HCT116 (cell line): ENCODE measurements at regions not wholly inside any gene's neighbourhood (a gene's known extent, or its start where the extent isn't known, plus 50 kb on each side); places are given as distances from the start of the nearest gene placed in this dataset.

ENCODE experiments used
- ATAC-seq: fragments of 200-7000 bp; cut with Tn5 transposase; 2 replicates; pipeline ENCODE4 v1.9.1; 2020; ENCODE audit warnings: mild to moderate bottlenecking, moderate library complexity
- BruUV-seq: library from RNA; stranded (reverse); fragments of 400-500 nt; replicated peaks from 2 replicates; lab custom pipeline; 2021; lab: Mats Ljungman, UMichigan
- CTCF ChIA-PET: fragments of 300-600 bp; sonication (Branson Sonifier 250); formaldehyde crosslinking; loops from one replicate; lab custom pipeline; 2021; ENCODE audit warnings: antibody characterized with exemption; lab: Charles Lee
- POLR2A ChIA-PET: fragments of 300-600, 350-600 bp; sonication (Branson Sonifier 250); formaldehyde crosslinking; loops from one replicate; lab custom pipeline; 2021; ENCODE audit warnings: antibody characterized with exemption; lab: Charles Lee
- RAD21 ChIA-PET, 2 experiments: fragments of 300-600 bp; sonication (Branson Sonifier 250); formaldehyde crosslinking; loops; one replicate each; lab custom pipeline; 2023; ENCODE audit warnings: low total read pairs in 2 of 2; ENCODE audit not compliant: uncharacterized antibody in 2 of 2, unreplicated experiment in 2 of 2, low non-redundant PET in 1 of 2; lab: Charles Lee
- DNase-seq: peaks from one replicate; pipeline ENCODE4 v3.0.0-alpha.2; 2010; ENCODE audit warnings: low read depth, low spot score
- H2AFZ ChIP-seq: fragments of 200-600 bp; shearing (Covaris generic), sonication (generic); 2 replicates; pipeline ENCODE4 v1.6.1; 2017; ENCODE audit warnings: low read depth, mixed run types, mixed read lengths, antibody characterized with exemption, low read length; ENCODE audit not compliant: poor library complexity, severe bottlenecking
- H3K27ac ChIP-seq: 2 replicates; pipeline ENCODE4 v1.5.1; 2012; ENCODE audit warnings: low read depth, low read length
- H3K27me3 ChIP-seq: fragments of 200-600 bp; sonication (generic); 2 replicates; pipeline ENCODE4 v1.6.1; 2016; ENCODE audit warnings: mixed run types, low read length, mixed read lengths; ENCODE audit not compliant: insufficient read depth
- H3K36me3 ChIP-seq, 2 experiments: fragments of 200-500 bp in 1 of 2; fragments of 200-600 bp in 1 of 2; sonication (Bioruptor generic) in 1 of 2; sonication (generic) in 1 of 2; 2 replicates each; pipeline versions ENCODE4 v1.5.1 to v1.6.1; 2014 to 2016; ENCODE audit warnings: low read length in 2 of 2, inconsistent platforms in 1 of 2, mixed read lengths in 1 of 2, mixed run types in 1 of 2; ENCODE audit not compliant: insufficient read depth in 2 of 2, control insufficient read depth in 1 of 2
- H3K4me1 ChIP-seq, 2 experiments: fragments of 200-600 bp in 1 of 2; sonication (generic) in 1 of 2; 2 replicates each; pipeline versions ENCODE4 v1.5.1 to v1.6.1; 2012 to 2017; ENCODE audit warnings: low read length in 2 of 2, inconsistent platforms in 1 of 2, mild to moderate bottlenecking in 1 of 2, mixed read lengths in 1 of 2, mixed run types in 1 of 2, moderate library complexity in 1 of 2; ENCODE audit not compliant: insufficient read depth in 2 of 2, control insufficient read depth in 1 of 2
- H3K4me2 ChIP-seq: fragments of 200-600 bp; sonication (generic); 2 replicates; pipeline ENCODE4 v1.6.1; 2017; ENCODE audit warnings: mixed run types, low read length, mixed read lengths
- H3K4me3 ChIP-seq, 2 experiments: fragments of 200-600 bp in 1 of 2; sonication (generic) in 1 of 2; replicated peaks in 1 of 2; 2 replicates each; pipeline ENCODE4 v1.5.1; 2011 to 2016; ENCODE audit warnings: low read length in 2 of 2, control low read depth in 1 of 2, low read depth in 1 of 2, mild to moderate bottlenecking in 1 of 2, mixed read lengths in 1 of 2, mixed run types in 1 of 2
- H3K79me2 ChIP-seq: fragments of 200-600 bp; sonication (generic); 2 replicates; pipeline ENCODE4 v1.6.1; 2017; ENCODE audit warnings: mild to moderate bottlenecking, mixed run types, low read length, moderate library complexity, mixed read lengths; ENCODE audit not compliant: insufficient read depth
- H3K9ac ChIP-seq: fragments of 200-600 bp; sonication (generic); 2 replicates; pipeline ENCODE4 v1.6.1; 2016; ENCODE audit warnings: low read length, mixed read lengths
- H3K9me2 ChIP-seq: fragments of 200-600 bp; sonication (generic), shearing (Covaris generic); 2 replicates; pipeline ENCODE4 v1.6.1; 2017; ENCODE audit warnings: mixed run types, mild to moderate bottlenecking, moderate library complexity; ENCODE audit not compliant: insufficient read depth
- H3K9me3 ChIP-seq, 2 experiments: fragments of 200-500 bp in 1 of 2; fragments of 200-600 bp in 1 of 2; sonication (Bioruptor generic) in 1 of 2; sonication (generic) in 1 of 2; 2 replicates each; pipeline ENCODE4 v1.6.1; 2014 to 2017; ENCODE audit warnings: low read length in 2 of 2, mixed read lengths in 2 of 2, inconsistent platforms in 1 of 2, low read depth in 1 of 2, mild to moderate bottlenecking in 1 of 2, mixed run types in 1 of 2, moderate library complexity in 1 of 2; ENCODE audit not compliant: control insufficient read depth in 1 of 2, insufficient read depth in 1 of 2
- H4K20me1 ChIP-seq: fragments of 200-600 bp; sonication (generic), shearing (Covaris generic); 2 replicates; pipeline ENCODE4 v1.6.1; 2017; ENCODE audit warnings: mixed run types, mild to moderate bottlenecking, moderate library complexity; ENCODE audit not compliant: insufficient read depth
- CBX3 ChIP-seq: IDR thresholded peaks from 2 replicates; pipeline ENCODE4 v1.6.1; 2012; ENCODE audit warnings: low read depth
- CTCF ChIP-seq, 3 experiments: fragments of 200-600 bp in 1 of 3; sonication (generic) in 1 of 3; IDR thresholded peaks in 2 of 3; conservative IDR thresholded peaks in 1 of 3; 2 replicates each; pipeline ENCODE4 v1.5.1; 2012 to 2017; ENCODE audit warnings: low read depth in 2 of 3, low read length in 2 of 3, antibody characterized with exemption in 1 of 3, borderline replicate concordance in 1 of 3, control low read depth in 1 of 3, mild to moderate bottlenecking in 1 of 3, mixed read lengths in 1 of 3, mixed run types in 1 of 3, moderate library complexity in 1 of 3; ENCODE audit not compliant: insufficient read depth in 1 of 3
- EGR1 ChIP-seq: IDR thresholded peaks from 2 replicates; pipeline ENCODE4 v1.6.1; 2012; ENCODE audit warnings: low read depth
- EZH2 ChIP-seq: fragments of 200-600 bp; sonication (generic); IDR thresholded peaks from 2 replicates; pipeline ENCODE4 v1.6.1; 2017; ENCODE audit warnings: antibody characterized with exemption, mixed run types
- FOSL1 ChIP-seq: IDR thresholded peaks from 2 replicates; pipeline ENCODE4 v1.6.1; 2012; ENCODE audit warnings: low read depth
- JUND ChIP-seq: IDR thresholded peaks from 2 replicates; pipeline ENCODE4 v1.6.1; 2012
- MAX ChIP-seq: IDR thresholded peaks from 2 replicates; pipeline ENCODE4 v1.6.1; 2012
- RAD21 ChIP-seq: IDR thresholded peaks from 2 replicates; pipeline ENCODE4 v1.6.1; 2012; ENCODE audit warnings: low read depth, mild to moderate bottlenecking
- SIN3A ChIP-seq: IDR thresholded peaks from 2 replicates; pipeline ENCODE4 v1.6.1; 2012; ENCODE audit warnings: low read depth
- TCF7L2 ChIP-seq: IDR thresholded peaks from 2 replicates; pipeline ENCODE4 v1.7.0; 2011; ENCODE audit warnings: borderline replicate concordance, inconsistent platforms; ENCODE audit not compliant: insufficient read depth, insufficient read length; ENCODE audit errors: extremely low read depth
- YY1 ChIP-seq: IDR thresholded peaks from 2 replicates; pipeline ENCODE4 v1.6.1; 2011; ENCODE audit warnings: low read length, low read depth, moderate library complexity, mild to moderate bottlenecking; ENCODE audit not compliant: insufficient replicate concordance; ENCODE audit errors: extremely low read depth
- ZBTB33 ChIP-seq: IDR thresholded peaks from 2 replicates; pipeline ENCODE4 v1.6.1; 2011; ENCODE audit warnings: mild to moderate bottlenecking, low read length, moderate library complexity; ENCODE audit not compliant: insufficient replicate concordance; ENCODE audit errors: extremely low read depth
- intact Hi-C: fragments of 100-400 bp; cut with micrococcal nuclease; formaldehyde crosslinking; loops from 2 replicates; pipeline ENCODE4 v1.10.0; 2022

- H3K4me2 ChIP-seq = no peak overlapping the region
- H3K27ac ChIP-seq = no peak overlapping the region
- CTCF ChIA-PET = no interaction called here
- no peak overlapping the region for H3K9ac ChIP-seq
- H3K4me3 ChIP-seq = no peak overlapping the region
- RAD21 ChIA-PET = no interaction called here
- DNase-seq = no peak
- ATAC-seq = no peak
- H3K27me3 ChIP-seq = no peaks in the 10 kb centered on the region
- H3K36me3 ChIP-seq = no peaks in the 10 kb centered on the region
- TF ChIP-seq EZH2 (no peak), JUND (no peak), CTCF (IDR thresholded peaks at IDR 0.05 in 2 of 3, conservative IDR thresholded peaks at IDR 0.05 in 1 of 3; ENCODE audit: borderline replicate concordance in 1 of 3, insufficient read depth in 1 of 3, low read depth in 2 of 3, low read length in 2 of 3) (no peak), MAX (no peak), RAD21 (no peak), EGR1 (no peak), TCF7L2 (no peak), SIN3A (no peak), YY1 (no peak), FOSL1 (no peak), ZBTB33 (no peak), CBX3 (no peak)
- no peaks in the 10 kb centered on the region for H3K4me1 ChIP-seq
- intact Hi-C loops = no loop called here
- H3K9me2 ChIP-seq = no peaks in the 10 kb centered on the region; the same call in 1 of the 2 replicates
- H3K9me3 ChIP-seq = no peaks in the 10 kb centered on the region
- H2AFZ ChIP-seq = no peak overlapping the region
- H3K79me2 ChIP-seq = no peaks in the 10 kb centered on the region
- no peaks in the 10 kb centered on the region for H4K20me1 ChIP-seq
- POLR2A ChIA-PET = no interaction called here
- BruUV-seq = no TSS peak
Measured at GRCh38 chr4:127140306-127140705, 492.5 kb upstream of the INTU start.
